Ammon's horn (tissue), 1 donor: ENCODE measurements at regions not wholly inside any gene's neighbourhood (a gene's known extent, or its start where the extent isn't known, plus 50 kb on each side); places are given as distances from the start of the nearest gene placed in this dataset.

Experiments
- DNase-seq: peaks from one replicate; pipeline ENCODE4 v3.0.0-alpha.2; 2016; ENCODE audit warnings: low spot score

- no peak for DNase-seq
Observed at GRCh38 chr2:122105877-122106206, 350.4 kb downstream of the TSN start.

DNA sequence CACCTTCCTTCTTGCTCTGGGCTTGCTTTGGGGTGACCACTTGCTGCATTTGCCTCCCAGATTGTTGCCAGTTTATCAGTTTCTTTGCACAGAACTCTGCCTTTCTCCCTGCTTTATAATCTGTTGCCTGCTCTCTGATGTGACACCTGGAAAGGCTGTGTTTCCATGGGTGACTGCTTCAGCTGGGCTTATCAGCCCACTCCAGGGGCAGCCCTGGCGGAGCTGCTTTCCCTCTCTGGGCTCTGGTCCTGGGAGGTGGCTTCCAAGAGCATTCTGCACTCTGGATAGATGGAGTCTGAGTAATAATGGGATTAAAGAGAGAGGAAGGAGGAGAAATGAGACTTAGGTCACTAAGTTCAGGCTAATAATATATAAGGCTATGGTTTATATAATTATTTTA is 352.7 kb downstream of the TSN start:
- no peak for DNase-seq

DNA sequence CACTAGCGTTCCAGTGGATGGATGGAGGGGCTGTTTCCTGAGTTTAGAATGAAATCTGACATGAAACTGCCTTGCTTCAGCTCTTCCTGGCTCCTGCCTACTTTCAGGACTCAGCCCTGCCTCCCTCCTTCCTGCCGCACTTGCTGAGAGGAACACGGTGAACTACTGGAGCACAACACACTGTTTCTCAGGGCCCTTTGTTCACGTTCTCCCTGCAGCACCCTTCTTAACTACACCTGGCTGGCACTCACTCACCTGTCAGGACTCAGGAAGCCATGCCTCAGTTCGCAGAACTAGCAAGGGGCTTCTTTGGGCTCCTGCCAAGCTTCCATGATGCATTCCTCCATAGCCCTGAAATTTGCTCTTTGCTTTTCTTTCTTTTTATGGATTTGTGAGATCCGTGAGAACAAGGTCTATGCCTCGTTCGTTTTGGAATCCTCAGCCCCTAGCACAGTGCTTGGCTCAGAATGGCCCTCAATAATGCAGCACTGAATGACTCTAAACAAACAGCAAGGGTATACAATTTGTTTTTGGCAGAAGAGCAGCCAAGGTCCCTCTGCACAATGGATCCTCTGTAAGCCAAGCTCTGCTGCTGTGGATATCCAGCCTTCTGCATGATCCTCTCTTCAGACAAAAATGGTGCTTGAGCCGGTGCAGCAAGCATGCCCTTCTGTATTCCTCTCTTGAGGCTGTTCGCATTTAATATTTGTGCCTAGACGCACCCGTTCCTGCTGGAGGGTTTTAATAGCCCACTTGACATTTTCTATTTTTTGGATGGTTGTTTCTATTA is 357.0 kb downstream of the TSN start:
- peak; percentile 36 for DNase-seq

GRCh38 chr2:122114421-122114820 is 359.0 kb downstream of the TSN start:
- DNase-seq, result no peak

DNA sequence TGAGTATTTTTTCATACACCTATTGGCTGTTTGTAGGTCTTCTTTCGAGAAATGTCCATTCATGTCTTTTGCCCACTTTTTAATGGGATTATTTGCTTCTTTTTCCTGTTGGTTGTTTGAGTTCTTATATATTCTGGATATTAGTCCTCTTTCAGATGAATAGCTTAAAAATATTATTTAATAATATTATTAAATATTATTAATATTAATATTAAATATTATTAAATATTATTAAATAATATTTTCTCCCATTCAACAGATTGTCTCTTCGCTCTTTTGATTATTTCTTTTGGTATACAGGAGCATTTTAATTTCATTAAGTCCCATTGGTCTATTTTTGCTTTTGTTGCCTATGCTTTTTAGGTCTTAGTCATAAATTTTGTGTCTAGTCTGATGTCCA is 361.9 kb downstream of the TSN start:
- DNase-seq, result no peak

DNA sequence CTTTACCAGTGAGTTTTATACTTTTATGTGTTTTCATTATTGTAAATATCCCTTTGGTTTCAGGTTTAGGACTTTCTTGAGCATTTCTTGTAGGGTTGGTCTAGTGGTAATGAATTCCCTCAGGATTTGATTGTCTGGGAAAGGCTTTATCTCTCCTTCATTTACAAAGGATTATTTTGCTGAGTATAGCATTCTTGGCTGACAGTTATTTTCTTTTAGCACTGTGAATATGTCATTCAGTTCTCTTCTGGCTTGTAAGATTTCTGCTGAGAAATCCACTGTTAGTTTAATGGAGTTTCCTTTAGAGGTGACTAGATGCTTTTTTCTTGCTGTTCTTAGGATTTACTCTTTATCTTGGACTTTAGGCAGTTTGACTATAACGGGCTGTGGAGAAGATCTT is 373.9 kb downstream of the TSN start:
- no peak for DNase-seq

DNA sequence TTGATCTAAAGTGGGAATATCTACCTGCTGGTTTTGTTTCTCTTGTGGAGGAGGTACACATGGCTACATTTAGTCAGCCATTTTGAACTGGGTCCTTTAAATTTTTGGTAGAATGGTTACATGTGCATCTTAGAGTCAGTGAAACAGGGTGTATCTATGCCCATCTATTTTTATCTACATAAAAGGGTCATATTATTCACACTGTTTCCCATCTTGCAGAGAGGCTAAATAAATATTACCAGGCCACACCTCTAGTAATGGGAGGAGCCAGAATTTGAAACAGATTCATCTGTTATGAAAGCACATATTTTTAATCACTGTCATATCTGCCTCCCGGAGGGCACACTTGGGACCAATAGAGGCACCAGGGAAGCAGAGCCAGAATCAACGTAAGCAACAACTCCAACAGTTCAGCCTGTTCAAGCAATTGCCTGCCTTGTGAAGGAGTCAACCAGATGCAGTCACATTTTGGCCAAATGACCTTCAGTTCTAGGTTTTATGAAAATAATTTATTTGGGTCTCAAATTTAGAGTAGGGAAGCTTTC is 376.8 kb downstream of the TSN start:
- DNase-seq, result no peak

GRCh38 chr2:122135021-122135937 is 379.8 kb downstream of the TSN start:
- DNase-seq, result no peak

- no peak for DNase-seq
Observed at GRCh38 chr2:122136056-122136455, 380.6 kb downstream of the TSN start.

DNA sequence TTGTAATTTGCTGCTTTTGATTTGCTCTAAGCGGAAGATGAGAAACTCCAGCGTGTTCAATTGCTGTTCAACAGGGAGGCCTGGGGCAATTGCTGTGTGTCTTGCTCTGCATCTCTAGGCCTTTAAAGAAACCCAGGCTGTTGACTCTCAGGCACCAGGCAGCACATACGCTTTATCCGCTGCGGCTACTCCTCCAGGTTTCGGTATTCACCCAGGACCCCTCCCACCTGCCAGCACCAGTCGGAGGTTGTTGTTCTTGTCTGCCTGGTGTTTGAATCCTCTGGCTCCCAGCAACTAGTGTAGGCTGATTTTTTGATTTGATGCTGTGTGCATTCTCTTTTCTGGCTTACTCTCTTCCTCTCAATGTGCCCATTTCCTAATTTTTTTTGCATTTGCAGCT is 383.1 kb downstream of the TSN start:
- DNase-seq, result no peak

DNA sequence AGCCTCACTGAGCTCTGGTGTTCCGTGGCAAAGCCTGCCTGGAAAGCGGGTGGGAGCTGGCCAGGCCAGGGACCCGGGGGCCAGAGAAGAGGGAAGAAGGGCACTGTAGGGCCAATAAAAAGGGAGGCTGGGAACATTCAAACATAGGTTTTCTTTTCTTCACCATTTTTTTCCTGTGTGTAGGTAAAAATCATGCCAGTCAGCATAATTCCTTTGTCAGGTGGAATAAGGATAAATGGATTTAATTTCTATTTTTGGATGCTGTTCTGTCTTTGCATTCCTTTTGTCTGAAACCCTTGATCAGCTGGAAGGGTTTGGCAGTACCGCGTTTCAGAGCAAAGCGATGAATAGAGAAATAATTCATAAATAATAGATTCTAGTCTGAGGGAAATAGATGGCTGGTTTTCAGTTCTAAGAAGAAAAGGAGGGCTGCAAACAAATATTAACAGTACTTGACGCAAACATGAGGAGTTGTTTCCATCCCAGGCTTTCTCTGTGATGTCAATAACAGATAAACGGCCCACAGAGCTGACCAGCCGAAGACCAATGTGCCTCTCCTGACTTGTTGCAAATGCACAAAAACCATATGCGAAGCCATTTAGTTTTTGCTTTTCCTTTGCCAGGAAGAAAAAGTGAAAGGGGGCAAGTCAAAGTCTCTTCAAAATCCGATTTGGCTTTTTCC is 384.4 kb downstream of the TSN start:
- DNase-seq, result no peak

DNA sequence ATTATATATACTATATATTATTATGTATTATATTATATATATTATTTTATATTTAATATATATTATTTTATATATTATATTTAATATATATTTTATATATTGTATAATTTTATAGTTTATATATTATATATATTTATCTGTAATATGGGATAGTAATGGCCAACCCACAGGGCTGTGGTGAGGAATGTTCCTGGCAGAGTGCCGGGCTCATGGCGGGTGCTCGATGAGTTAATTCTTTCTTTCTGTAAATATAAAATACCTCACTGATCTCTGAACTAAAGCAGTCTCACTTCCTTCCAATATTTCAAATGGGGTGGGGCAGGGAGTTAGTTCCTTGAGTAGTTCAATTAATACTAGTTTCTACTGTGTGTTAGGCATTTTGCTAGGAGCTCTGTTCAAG is 389.4 kb downstream of the TSN start:
- no peak for DNase-seq

DNA sequence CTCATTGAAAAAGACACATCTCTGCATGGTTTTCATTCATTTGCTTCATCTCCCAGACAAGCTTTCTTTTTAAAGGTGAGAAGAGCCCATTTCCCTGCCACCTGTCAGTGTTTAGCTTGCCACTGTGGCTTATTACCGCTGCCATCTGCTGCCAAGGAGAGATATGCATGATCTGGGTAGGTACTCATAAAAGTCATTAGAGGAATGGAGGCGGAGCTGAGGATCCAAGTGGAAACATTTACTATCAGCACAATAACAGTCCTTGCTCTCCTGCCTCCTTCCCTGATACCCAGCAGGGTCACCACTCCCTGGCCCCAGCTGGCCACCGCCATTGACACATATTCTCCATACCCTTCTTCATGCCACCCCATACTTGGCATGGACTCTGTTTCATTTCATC is 390.4 kb downstream of the TSN start:
- DNase-seq, result no peak

DNA sequence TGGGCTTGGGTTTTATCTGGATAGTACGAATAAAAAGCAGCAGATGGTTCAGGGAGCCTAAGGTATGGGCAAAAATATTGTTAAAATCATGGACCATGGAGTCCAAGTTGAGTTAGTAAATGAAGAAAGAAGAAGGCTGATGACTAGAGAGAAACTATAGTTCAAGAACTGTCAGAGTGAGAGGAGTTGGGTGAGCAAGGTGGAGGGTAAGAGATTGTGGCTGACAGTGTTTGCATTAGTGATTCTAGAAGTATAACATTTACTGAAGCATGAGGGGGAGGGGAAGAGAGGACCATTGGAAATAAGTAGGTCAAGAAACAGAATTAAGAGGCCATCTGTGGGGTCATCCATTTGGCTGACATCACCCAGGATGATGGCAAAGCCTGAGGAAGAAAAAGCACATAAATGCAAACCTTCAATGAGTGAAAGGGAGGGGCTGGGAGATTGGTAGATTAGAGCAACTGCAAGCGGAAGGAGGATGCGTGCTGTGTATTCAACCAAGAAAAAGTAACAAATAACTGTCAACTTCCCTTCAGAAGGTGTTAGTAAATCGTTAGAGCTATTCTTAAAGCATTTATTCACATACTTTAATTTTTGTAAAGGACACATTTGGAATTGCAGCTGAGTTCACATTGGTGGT is 392.8 kb downstream of the TSN start:
- no peak for DNase-seq

DNA sequence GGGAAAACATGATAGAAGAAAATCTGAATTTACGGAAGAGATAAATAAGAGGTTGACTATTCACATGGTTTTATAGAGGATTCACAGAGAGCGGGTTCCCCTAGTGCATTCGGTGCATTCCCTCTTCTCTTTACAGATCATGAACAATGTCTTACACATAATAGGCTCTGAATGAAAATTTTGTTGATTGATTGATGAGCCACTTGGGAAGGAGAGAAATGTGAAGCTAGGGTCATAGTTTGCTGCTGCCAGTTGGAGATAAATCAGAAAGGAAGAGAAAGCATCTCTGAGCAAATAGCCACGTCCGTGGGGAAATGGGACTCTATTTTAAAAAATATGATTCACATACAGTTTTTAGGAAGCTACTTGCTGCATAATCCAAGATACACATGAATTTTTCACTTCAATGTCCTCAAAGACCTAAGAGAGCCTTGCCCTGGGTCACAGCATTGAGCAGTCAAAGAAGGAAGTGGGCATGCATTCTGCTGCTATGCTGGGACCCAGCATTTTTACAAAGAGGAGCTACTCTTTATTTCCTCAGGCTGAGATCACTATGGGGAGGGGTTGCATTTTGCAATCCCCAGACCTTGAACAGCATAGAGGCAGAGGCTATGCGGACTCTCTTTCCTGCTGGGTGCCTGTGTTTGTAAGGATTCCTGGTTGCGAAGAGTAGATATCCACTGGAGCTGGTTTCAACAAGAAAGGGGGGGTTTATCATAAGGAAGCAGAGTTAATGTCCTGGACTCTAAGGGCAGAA is 395.3 kb downstream of the TSN start:
- DNase-seq, result no peak

DNA sequence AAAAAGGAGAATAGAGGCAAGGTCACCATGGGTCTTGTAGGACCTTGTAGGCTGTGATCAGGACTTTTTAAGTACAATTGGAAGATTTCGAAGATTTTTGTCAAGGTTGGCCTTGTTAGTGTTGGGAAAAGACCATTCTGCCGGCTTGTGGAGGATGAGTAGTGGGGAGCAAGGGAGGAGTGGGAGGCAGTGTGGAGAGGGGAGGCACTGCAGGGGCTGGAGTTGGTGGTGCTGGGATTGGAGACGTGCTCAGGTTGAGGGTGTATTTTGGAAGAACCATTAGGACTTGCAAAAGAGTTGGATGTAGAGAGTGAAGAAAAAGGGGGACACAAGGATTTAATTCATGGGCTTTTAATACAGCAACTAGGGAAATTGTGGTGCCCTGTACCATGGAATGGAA is 397.1 kb downstream of the TSN start:
- DNase-seq, result no peak

GRCh38 chr2:122156176-122156890 is 400.9 kb downstream of the TSN start:
- DNase-seq, result peak; percentile 41

DNA sequence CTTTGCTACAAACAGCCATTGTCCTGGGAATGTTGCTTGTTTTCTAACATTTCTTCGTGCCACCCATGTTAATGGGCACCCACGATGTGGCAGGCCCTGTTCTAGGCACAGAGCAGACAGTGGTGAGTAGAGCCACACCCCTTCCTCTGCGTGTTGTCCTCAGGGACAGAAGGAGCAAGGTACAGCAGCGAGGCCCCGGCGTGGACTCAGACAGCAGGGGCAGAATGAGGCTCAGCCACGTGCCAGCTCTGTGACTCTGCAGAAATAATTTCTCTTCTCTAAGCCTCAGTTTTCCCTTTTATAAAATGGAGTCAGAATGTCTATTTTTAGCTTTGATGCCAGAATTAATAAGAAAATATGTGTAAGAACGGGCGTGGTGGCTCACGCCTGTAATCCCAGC is 401.7 kb downstream of the TSN start:
- no peak for DNase-seq

GRCh38 chr2:122163617-122164016 is 408.2 kb downstream of the TSN start:
- no peak for DNase-seq

- no peak for DNase-seq
Observed at GRCh38 chr2:122164964-122165363, 409.5 kb downstream of the TSN start.

DNA sequence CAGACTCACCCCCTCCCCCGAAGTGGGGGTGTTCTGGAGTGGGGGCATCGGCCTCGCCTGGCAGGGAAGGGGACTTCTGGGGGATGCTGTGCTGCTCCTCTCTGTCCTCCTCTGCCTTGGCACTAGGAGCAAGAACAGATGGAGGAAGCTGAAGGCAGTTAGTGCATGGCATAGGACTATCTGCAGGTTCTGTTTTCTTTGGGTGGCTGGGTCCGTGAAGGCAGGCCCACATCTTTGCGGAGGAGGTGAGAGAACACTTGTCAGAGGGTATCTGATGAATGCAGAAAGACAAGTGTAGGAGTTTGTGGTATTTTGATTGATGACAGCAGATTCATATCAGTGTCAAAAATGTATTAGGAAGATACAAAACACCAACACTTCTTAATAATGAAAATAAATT is 411.4 kb downstream of the TSN start:
- peak; percentile 64 for DNase-seq
